ENCODE measurements at regions not wholly inside any gene's neighbourhood (a gene's known extent, or its start where the extent isn't known, plus 50 kb on each side); places are given as distances from the start of the nearest gene placed in this dataset.

DNA sequence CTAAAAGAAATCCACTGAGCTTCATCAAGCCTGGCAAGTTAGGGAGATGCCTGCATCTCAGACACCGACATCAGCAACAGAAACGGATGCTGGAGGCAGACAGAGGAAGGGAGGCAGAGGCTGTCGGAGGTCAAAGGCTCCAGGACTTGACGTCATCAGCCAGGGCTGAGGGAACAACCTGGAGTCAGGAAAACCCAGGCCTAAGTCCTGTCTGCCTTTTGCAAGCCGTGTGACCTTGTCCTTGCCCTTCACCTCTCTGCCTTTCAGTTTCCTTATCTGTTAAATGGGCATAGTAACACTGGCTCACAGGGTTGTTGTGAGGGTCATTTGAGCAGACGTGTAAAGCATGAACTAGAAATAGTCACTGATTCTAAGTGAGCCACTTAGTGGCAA, 194.2 kb downstream of the BCL11B start:
- intact Hi-C loops (cut with DNase I; ENCODE audit: low total_unique reads), result loop anchor here (1.0 to 10.0 kb wide), 2 partner anchors 23 to 57 kb away; no protein-coding TSS in a partner anchor
- H3K4me1 ChIP-seq, result no peaks in the 10 kb centered on the region
- H3K27me3 ChIP-seq, result no peaks in the 10 kb centered on the region
- H3K27ac ChIP-seq, result no peak overlapping the region
- no peaks in the 10 kb centered on the region for H3K36me3 ChIP-seq
- peaks cover 6 to 10% of the 10 kb centered on the region in 2 donors for H3K9me3 ChIP-seq
- TF ChIP-seq POLR2A (IDR thresholded peaks at IDR 0.05), result no peak
- no peak overlapping the region for H3K4me3 ChIP-seq
- DNase-seq (ENCODE audit: low spot score in 2 of 2), result no peak

DNA sequence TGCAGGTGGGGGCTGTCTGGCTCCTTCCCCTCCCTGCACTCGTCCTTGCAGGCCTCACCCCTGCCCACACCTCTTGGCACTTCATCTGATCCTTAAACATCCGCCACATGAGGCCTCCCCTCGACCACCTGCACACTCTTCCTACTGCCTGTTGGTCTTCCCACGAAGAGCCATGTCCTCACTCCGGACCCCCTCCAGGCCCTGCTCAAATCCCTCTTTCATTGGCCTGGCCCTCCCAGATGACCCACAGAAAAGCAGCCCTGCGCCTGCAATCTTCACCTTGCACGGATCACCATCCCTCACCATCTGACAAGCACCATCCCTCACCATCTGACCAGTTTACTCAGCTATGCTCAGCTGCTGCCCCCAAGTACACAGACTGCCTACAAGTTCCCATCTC, 193.6 kb downstream of the BCL11B start:
- Histone ChIP-seq H3K9me3 (peaks cover 6 to 10% of the 10 kb centered on the region in 2 donors), H3K36me3 (no peaks in the 10 kb centered on the region), H3K4me1 (no peaks in the 10 kb centered on the region), H3K27me3 (no peaks in the 10 kb centered on the region), H3K27ac (no peak overlapping the region), H3K4me3 (no peak overlapping the region)
- DNase-seq (ENCODE audit: low spot score in 2 of 2), result no peak
- intact Hi-C loops (cut with DNase I; ENCODE audit: low total_unique reads), result loop anchor here (10.0 kb wide), 1 partner anchor 56 kb away; no protein-coding TSS in a partner anchor
- TF ChIP-seq POLR2A (IDR thresholded peaks at IDR 0.05), result no peak
- no peak for TF ChIP-seq POLR2AphosphoS5 (IDR thresholded peaks at IDR 0.05)
- TF ChIP-seq, protein P1, sequence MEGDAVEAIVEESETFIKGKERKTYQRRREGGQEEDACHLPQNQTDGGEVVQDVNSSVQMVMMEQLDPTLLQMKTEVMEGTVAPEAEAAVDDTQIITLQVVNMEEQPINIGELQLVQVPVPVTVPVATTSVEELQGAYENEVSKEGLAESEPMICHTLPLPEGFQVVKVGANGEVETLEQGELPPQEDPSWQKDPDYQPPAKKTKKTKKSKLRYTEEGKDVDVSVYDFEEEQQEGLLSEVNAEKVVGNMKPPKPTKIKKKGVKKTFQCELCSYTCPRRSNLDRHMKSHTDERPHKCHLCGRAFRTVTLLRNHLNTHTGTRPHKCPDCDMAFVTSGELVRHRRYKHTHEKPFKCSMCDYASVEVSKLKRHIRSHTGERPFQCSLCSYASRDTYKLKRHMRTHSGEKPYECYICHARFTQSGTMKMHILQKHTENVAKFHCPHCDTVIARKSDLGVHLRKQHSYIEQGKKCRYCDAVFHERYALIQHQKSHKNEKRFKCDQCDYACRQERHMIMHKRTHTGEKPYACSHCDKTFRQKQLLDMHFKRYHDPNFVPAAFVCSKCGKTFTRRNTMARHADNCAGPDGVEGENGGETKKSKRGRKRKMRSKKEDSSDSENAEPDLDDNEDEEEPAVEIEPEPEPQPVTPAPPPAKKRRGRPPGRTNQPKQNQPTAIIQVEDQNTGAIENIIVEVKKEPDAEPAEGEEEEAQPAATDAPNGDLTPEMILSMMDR (IDR thresholded peaks at IDR 0.05), result no peak

DNA sequence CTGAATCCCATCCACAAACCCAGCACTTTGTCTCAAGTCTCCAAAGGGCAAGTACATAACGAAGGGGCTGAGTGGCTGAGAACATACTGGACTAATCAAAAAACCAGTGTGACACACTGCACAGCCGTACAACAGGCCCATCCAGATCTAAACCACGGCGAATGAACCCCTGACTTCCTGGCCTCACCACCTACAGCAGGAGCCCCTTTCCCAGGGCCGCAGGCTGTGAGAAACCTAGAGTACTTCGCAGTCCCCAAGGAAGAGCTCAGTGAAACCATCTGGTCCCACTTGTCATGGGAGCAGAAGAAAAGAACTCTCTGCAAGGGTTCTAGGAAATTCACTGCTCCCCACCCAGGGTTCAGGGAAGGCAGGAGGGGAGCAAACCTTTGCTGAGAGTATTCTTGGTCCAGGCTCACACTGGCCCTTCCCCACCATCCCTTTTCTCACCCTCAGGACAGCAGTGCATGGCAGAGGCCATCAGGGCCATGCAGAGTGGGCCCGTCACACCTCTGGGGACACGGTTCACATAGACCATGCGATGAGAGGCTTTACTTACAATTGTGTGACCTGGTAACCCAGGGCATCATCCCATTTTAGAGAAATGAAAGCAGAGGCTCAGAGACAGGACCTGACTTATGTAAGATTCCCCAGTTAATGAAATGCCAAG, 192.8 kb downstream of the BCL11B start:
- DNase-seq (ENCODE audit: low spot score in 2 of 2), result no peak
- Histone ChIP-seq H3K4me1 (no peaks in the 10 kb centered on the region), H3K27ac (no peak overlapping the region), H3K36me3 (no peaks in the 10 kb centered on the region), H3K9me3 (peaks cover 6 to 10% of the 10 kb centered on the region in 2 donors), H3K4me3 (no peak overlapping the region), H3K27me3 (no peaks in the 10 kb centered on the region)
- intact Hi-C loops (cut with DNase I; ENCODE audit: low total_unique reads), result loop anchor here (10.0 kb wide), 1 partner anchor 56 kb away; no protein-coding TSS in a partner anchor
- TF ChIP-seq POLR2AphosphoS5 (IDR thresholded peaks at IDR 0.05) (no peak), POLR2A (IDR thresholded peaks at IDR 0.05) (no peak)
- TF ChIP-seq, protein P1 (IDR thresholded peaks at IDR 0.05), result no peak

DNA sequence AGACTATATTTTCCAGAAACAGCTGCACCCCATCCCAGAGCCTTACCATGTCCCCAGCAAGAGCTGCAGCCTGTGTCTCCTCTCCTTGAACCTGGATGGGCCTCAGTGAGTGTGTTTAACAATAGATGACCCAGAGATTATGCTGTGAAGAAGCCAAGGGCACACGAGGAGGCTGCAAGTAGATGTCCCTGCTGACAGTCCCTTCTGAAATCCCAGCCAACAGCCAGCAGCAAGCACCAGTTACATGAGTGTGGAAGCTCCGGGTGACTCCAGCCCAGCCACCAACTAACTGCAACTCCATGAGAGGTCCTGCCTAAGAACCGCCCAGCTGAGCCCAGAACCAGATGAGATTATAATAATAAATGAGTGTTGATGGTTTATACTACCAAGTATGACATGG, 191.7 kb downstream of the BCL11B start:
- no peaks in the 10 kb centered on the region for H3K4me1 ChIP-seq
- H3K36me3 ChIP-seq, result no peaks in the 10 kb centered on the region
- no peak overlapping the region for H3K27ac ChIP-seq
- H3K9me3 ChIP-seq, result peaks cover 6 to 10% of the 10 kb centered on the region in 2 donors
- TF ChIP-seq, protein P1 (IDR thresholded peaks at IDR 0.05), result no peak
- H3K4me3 ChIP-seq, result no peak overlapping the region
- DNase-seq (ENCODE audit: low spot score in 2 of 2), result no peak
- intact Hi-C loops (cut with DNase I; ENCODE audit: low total_unique reads), result no loop called here
- H3K27me3 ChIP-seq, result no peaks in the 10 kb centered on the region

GRCh38 chr14:99081156-99081765, 190.7 kb downstream of the BCL11B start:
- H3K4me1 ChIP-seq, result no peaks in the 10 kb centered on the region
- H3K27me3 ChIP-seq, result no peaks in the 10 kb centered on the region
- H3K27ac ChIP-seq, result no peak overlapping the region
- H3K36me3 ChIP-seq, result no peaks in the 10 kb centered on the region
- peaks cover 6 to 10% of the 10 kb centered on the region in 2 donors for H3K9me3 ChIP-seq
- TF ChIP-seq POLR2AphosphoS5 (IDR thresholded peaks at IDR 0.05), result no peak
- TF ChIP-seq, protein P1 (IDR thresholded peaks at IDR 0.05), result no peak
- intact Hi-C loops (cut with DNase I; ENCODE audit: low total_unique reads), result no loop called here
- H3K4me3 ChIP-seq, result no peak overlapping the region
- no peak for DNase-seq (ENCODE audit: low spot score in 2 of 2)

Measured in breast epithelium (tissue), 4 donors.